ENCODE measurements at regions not wholly inside any gene's neighbourhood (a gene's known extent, or its start where the extent isn't known, plus 50 kb on each side); places are given as distances from the start of the nearest gene placed in this dataset.

DNA sequence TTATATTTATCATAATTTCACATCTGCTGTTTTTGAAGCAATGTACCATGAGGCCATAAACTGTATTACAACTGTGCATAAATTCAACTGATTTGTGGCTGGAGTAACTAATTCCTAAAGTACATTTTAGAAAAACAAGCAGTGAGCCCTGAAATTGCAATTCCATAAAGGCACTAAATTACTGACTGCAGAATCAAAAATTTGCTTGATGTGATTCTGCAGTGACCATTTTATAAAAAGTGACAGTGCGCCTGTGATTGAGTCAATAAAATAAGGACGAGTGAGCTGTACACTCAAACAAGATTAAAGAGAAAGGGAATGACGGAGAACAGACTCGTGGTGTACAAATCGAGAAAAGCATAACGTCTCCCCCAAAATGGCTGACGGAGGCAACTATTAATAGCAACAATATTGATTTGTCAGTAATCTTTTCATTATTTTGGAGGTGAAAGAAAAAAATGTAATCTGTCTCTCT, 121.4 kb upstream of the MEIS2 start:
- no peak for TF ChIP-seq JUND (IDR thresholded peaks at IDR 0.05; ENCODE audit: low read depth)
- in situ Hi-C loops (cut with HindIII; ENCODE audit: low pct_unique_long_range_greater_than_20kb, low sequenced_read_pairs), result no loop called here
- no peak for DNase-seq (ENCODE audit: low read depth in 1 of 2, low spot score in 1 of 2)

GRCh38 chr15:37223089-37223488, 122.7 kb upstream of the MEIS2 start:
- no peak for TF ChIP-seq JUND (IDR thresholded peaks at IDR 0.05; ENCODE audit: low read depth)
- in situ Hi-C loops (cut with HindIII; ENCODE audit: low pct_unique_long_range_greater_than_20kb, low sequenced_read_pairs), result no loop called here
- DNase-seq (ENCODE audit: low read depth in 1 of 2, low spot score in 1 of 2), result no peak

DNA sequence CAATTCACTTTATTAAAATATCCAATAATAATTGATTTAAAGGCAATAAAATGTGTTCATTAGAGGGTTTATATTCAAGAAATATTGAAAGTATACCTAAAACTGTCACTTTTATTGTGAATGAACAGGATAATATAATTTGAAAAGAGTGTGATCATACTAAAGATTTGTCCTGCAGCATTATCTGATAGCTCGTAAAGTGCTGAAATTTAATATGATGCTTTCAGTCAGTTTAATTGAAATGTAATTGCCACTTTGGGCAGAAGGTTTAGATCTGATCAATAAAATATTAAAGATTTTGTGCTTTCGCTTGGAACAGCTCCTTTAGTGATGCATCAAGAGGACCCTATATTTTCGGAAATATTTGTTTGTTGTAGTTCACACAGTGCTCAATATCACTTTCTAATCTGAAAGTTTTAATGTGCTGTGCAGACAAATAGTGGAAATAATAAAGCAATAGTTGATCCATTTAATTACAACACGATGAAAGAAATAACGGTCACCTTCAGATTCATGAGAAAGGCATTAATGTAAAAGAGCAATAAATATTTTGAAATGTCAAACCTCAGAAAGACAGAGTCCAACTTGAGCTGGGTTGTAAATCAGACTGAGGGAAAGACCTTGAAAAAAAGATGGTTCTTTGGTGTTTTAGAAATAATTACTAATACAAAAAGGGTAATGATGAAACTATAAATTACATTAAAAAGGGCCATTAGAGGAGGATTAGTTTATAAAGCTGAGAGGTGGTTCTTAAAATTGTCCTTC, 129.7 kb upstream of the MEIS2 start:
- no peak for TF ChIP-seq JUND (IDR thresholded peaks at IDR 0.05; ENCODE audit: low read depth)
- in situ Hi-C loops (cut with HindIII; ENCODE audit: low pct_unique_long_range_greater_than_20kb, low sequenced_read_pairs), result no loop called here
- DNase-seq (ENCODE audit: low read depth in 1 of 2, low spot score in 1 of 2), result no peak

DNA sequence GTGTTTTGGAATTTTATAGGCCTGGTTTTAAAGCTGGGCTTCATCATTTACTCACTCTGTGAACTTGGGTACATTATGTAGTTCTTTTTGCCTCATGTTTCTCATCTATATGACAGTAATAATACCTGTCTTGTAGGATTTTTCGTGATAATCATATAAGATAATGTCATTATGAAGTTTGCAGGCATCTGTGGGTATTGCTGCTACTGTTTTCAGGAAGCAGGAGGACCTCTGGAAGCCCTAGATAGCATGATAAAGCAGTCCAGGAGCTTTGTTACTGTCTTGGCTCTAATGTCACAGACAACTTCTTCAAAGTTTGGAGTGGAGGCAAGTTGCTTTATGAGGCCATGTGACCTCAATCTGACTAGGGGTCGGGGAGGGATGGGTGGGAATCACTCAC, 145.0 kb upstream of the MEIS2 start:
- no peak for DNase-seq (ENCODE audit: low read depth in 1 of 2, low spot score in 1 of 2)
- TF ChIP-seq JUND (IDR thresholded peaks at IDR 0.05; ENCODE audit: low read depth), result no peak
- in situ Hi-C loops (cut with HindIII; ENCODE audit: low pct_unique_long_range_greater_than_20kb, low sequenced_read_pairs), result no loop called here

DNA sequence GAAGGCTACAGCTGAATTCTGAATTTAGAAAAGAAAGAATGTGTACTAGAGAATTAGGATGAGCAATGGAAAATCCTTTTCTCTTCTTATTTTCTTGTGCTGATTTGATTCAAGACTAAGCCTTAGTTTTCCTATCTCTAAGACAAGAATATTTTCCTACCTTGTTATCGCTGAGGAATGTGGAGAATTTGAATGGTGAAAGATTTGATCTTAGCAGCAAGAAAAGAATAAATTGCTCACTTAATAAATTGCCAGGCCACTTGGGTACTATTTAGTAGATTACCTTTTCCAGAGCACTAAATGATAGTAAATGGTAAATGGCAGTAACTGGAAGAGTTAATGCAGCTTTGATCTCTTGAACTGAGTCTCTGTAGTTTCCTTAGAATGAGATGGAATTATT, 145.7 kb upstream of the MEIS2 start:
- DNase-seq (ENCODE audit: low read depth in 1 of 2, low spot score in 1 of 2), result no peak
- TF ChIP-seq JUND (IDR thresholded peaks at IDR 0.05; ENCODE audit: low read depth), result no peak
- in situ Hi-C loops (cut with HindIII; ENCODE audit: low pct_unique_long_range_greater_than_20kb, low sequenced_read_pairs), result no loop called here

- no peak for DNase-seq (ENCODE audit: low read depth in 1 of 2, low spot score in 1 of 2)
- in situ Hi-C loops (cut with HindIII; ENCODE audit: low pct_unique_long_range_greater_than_20kb, low sequenced_read_pairs), result no loop called here
- no peak for TF ChIP-seq JUND (IDR thresholded peaks at IDR 0.05; ENCODE audit: low read depth)
These were observed 146.5 kb upstream of the MEIS2 start for GRCh38 chr15:37246856-37247255.

GRCh38 chr15:37249249-37249648, 148.9 kb upstream of the MEIS2 start:
- DNase-seq (ENCODE audit: low read depth in 1 of 2, low spot score in 1 of 2), result no peak
- in situ Hi-C loops (cut with HindIII; ENCODE audit: low pct_unique_long_range_greater_than_20kb, low sequenced_read_pairs), result no loop called here
- TF ChIP-seq JUND (IDR thresholded peaks at IDR 0.05; ENCODE audit: low read depth), result no peak

DNA sequence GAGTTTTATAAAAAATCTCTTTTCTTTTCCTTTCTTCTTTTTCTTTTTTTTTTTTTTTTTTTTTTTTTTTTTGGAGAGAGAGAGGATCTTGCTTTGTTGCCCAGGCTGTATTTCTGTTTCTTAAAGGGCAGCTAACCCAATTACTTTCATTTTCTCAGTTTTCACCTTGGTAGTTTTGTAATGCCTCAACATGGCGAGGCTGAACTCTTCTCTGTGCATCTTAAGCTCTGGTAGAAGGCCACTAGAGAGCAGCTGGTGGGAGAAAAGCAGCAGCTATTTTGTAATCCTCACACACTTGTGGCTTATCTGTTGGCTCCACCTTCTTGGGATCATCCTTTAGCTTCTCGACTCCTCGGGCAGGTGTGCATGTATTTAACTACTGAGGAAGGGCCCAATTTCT, 152.2 kb upstream of the MEIS2 start:
- TF ChIP-seq JUND (IDR thresholded peaks at IDR 0.05; ENCODE audit: low read depth), result no peak
- no peak for DNase-seq (ENCODE audit: low read depth in 1 of 2, low spot score in 1 of 2)
- in situ Hi-C loops (cut with HindIII; ENCODE audit: low pct_unique_long_range_greater_than_20kb, low sequenced_read_pairs), result no loop called here

DNA sequence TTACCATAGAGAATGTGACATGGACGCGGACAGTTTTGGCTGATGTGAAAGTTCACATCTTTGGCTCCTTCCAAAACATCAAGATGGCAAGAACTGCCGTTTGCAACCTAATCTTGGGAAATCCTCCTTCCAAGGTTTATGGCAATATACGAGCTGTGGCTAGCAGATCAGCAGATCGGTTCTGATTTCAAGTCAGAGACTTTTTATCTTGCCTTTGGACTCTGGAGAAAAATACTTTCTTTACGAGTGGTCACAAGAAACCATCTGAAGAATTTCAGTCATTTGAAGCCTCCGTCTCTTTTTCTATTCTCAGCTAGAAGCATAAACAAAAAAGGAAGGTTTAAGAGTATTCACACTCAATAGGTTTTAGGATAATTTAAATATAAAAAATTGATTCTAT, 153.5 kb upstream of the MEIS2 start:
- in situ Hi-C loops (cut with HindIII; ENCODE audit: low pct_unique_long_range_greater_than_20kb, low sequenced_read_pairs), result no loop called here
- no peak for DNase-seq (ENCODE audit: low read depth in 1 of 2, low spot score in 1 of 2)
- no peak for TF ChIP-seq JUND (IDR thresholded peaks at IDR 0.05; ENCODE audit: low read depth)

GRCh38 chr15:37260255-37260654, 159.9 kb upstream of the MEIS2 start:
- in situ Hi-C loops (cut with HindIII; ENCODE audit: low pct_unique_long_range_greater_than_20kb, low sequenced_read_pairs), result no loop called here
- DNase-seq (ENCODE audit: low read depth in 1 of 2, low spot score in 1 of 2), result no peak
- TF ChIP-seq JUND (IDR thresholded peaks at IDR 0.05; ENCODE audit: low read depth), result no peak

- no peak for DNase-seq (ENCODE audit: low read depth in 1 of 2, low spot score in 1 of 2)
- TF ChIP-seq JUND (IDR thresholded peaks at IDR 0.05; ENCODE audit: low read depth), result no peak
- in situ Hi-C loops (cut with HindIII; ENCODE audit: low pct_unique_long_range_greater_than_20kb, low sequenced_read_pairs), result no loop called here
These were observed 161.3 kb upstream of the MEIS2 start for GRCh38 chr15:37261685-37262084.

- no peak for TF ChIP-seq JUND (IDR thresholded peaks at IDR 0.05; ENCODE audit: low read depth)
- DNase-seq (ENCODE audit: low read depth in 1 of 2, low spot score in 1 of 2), result no peak
- in situ Hi-C loops (cut with HindIII; ENCODE audit: low pct_unique_long_range_greater_than_20kb, low sequenced_read_pairs), result no loop called here
These were observed 162.7 kb upstream of the MEIS2 start for GRCh38 chr15:37262922-37263608.

DNA sequence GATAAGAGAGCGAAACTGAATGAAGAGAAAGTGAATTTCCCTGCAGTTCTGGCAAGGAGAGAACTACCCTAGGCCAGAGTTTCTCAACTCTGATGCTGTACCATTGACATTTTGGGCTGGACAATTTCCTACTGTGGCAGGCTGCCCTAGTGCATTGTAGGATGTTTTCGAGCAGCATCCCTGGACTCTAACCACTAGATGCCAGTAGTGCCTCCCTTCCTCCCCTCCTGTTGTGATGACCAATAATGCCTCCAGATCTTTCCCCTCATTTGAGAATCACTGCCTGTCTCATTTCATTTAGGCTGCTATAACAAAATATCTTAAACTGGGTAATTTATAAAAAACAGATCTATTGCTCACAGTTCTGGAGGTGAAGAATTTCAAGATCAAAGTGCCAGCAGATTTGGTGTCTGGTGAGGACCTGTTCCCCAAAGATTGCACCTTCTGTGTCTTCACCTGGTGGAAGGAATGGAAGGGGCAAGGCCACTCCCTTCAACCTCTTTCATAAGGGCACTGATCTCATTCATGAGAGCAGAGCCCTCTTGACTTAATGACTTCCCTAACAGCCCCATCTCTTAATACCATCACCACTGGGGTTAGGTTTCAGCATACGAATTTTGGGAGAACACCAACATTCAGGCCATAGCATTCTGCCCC, 188.9 kb upstream of the MEIS2 start:
- in situ Hi-C loops (cut with HindIII; ENCODE audit: low pct_unique_long_range_greater_than_20kb, low sequenced_read_pairs), result no loop called here
- TF ChIP-seq JUND (IDR thresholded peaks at IDR 0.05; ENCODE audit: low read depth), result no peak
- peak in 1 of 2 experiments; percentile 51 for DNase-seq (ENCODE audit: low read depth in 1 of 2, low spot score in 1 of 2)

Measured in T47D (cell line).